Lower lobe of right lung (tissue), 2 donors: ENCODE measurements at regions not wholly inside any gene's neighbourhood (a gene's known extent, or its start where the extent isn't known, plus 50 kb on each side); places are given as distances from the start of the nearest gene placed in this dataset.
A peak's percentile ranks its signal among the peaks of the same experiment; 100 is the strongest.

Experiments used
- ATAC-seq, 2 donors: fragments of 200-7000 bp; cut with Tn5 transposase; one replicate each; pipeline ENCODE4 v1.9.1; 2020 to 2022; ENCODE audit warnings: mild to moderate bottlenecking in 2 of 2, moderate library complexity in 2 of 2
- DNase-seq: peaks from one replicate; pipeline ENCODE4 v3.0.0-alpha.2; 2020
- H3K27ac ChIP-seq: fragments of 200-600 bp; one replicate; pipeline ENCODE4 v1.8.0; 2022
- H3K27me3 ChIP-seq: fragments of 200-600 bp; one replicate; pipeline ENCODE4 v1.8.0; 2022; ENCODE audit warnings: low read depth
- H3K36me3 ChIP-seq: fragments of 200-600 bp; one replicate; pipeline ENCODE4 v1.8.0; 2022; ENCODE audit warnings: mild to moderate bottlenecking
- H3K4me1 ChIP-seq: fragments of 200-600 bp; one replicate; pipeline ENCODE4 v1.8.0; 2022
- H3K4me3 ChIP-seq: fragments of 200-600 bp; one replicate; pipeline ENCODE4 v1.8.0; 2022; ENCODE audit warnings: mild to moderate bottlenecking
- H3K9me3 ChIP-seq: fragments of 200-600 bp; one replicate; pipeline ENCODE4 v1.8.0; 2022
- intact Hi-C: fragments of 100-400 bp; cut with DNase I; formaldehyde crosslinking; loops from one replicate; pipeline ENCODE4 v1.11.0; 2022
- TF ChIP-seq, protein P1 (sequence below): fragments of 200-600 bp; IDR thresholded peaks from one replicate; pipeline ENCODE4 v1.8.0; 2022; ENCODE audit warnings: antibody characterized with exemption, mild to moderate bottlenecking
- donor health status: DM: no; HTN: yes; CAD: no; lungs with severe emphysema.

DNA sequence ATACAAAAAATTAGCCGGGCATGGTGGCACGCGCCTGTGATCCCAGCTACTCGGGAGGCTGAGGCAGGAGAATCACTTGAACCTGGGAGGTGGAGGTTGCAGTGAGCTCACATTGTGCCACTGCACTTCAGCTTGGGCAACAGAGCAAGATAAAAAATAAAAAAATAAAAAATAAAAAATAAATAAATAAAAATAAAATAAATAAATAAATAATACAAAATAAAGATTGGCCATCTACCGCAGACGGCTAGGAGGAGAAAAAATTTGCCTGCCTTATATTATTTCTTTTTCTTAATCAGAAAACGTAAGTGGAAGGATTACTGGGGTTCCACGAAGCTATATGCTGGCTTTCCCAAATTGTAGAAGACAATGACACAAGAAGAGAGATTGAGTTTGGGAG, 229.7 kb downstream of the EPHA4 start:
- Histone ChIP-seq H3K36me3 (no peaks in the 10 kb centered on the region), H3K27me3 (no peaks in the 10 kb centered on the region), H3K4me1 (no peaks in the 10 kb centered on the region), H3K9me3 (no peaks in the 10 kb centered on the region), H3K4me3 (no peak overlapping the region), H3K27ac (no peak overlapping the region)
- intact Hi-C loops: no loop called here
- DNase-seq: no peak
- ATAC-seq: no peak
- TF ChIP-seq, protein P1, sequence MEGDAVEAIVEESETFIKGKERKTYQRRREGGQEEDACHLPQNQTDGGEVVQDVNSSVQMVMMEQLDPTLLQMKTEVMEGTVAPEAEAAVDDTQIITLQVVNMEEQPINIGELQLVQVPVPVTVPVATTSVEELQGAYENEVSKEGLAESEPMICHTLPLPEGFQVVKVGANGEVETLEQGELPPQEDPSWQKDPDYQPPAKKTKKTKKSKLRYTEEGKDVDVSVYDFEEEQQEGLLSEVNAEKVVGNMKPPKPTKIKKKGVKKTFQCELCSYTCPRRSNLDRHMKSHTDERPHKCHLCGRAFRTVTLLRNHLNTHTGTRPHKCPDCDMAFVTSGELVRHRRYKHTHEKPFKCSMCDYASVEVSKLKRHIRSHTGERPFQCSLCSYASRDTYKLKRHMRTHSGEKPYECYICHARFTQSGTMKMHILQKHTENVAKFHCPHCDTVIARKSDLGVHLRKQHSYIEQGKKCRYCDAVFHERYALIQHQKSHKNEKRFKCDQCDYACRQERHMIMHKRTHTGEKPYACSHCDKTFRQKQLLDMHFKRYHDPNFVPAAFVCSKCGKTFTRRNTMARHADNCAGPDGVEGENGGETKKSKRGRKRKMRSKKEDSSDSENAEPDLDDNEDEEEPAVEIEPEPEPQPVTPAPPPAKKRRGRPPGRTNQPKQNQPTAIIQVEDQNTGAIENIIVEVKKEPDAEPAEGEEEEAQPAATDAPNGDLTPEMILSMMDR: no peak

DNA sequence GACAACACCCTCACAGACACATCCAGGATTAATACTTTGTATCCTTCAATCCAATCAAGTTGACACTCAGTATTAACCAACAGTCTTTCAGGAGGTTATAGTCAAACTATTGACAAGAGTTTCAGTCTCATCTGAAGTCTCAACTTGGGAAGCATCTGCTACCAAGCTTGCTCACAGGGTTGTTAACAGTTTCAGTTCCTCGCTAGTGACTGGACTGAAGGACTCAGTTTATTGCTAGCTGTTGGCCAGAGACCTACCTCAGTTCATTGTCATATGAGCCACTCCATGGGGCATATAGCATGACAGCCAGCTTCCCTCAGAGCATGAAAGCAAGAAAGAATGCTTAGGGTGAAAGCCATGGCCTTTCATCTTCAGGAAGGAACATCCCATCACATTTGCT, 228.6 kb downstream of the EPHA4 start:
- ATAC-seq: no peak
- H3K27ac ChIP-seq: no peak overlapping the region
- H3K4me1 ChIP-seq: no peaks in the 10 kb centered on the region
- no peaks in the 10 kb centered on the region for H3K9me3 ChIP-seq
- H3K27me3 ChIP-seq: no peaks in the 10 kb centered on the region
- TF ChIP-seq, protein P1: no peak
- H3K4me3 ChIP-seq: no peak overlapping the region
- H3K36me3 ChIP-seq: no peaks in the 10 kb centered on the region
- intact Hi-C loops: no loop called here
- no peak for DNase-seq

DNA sequence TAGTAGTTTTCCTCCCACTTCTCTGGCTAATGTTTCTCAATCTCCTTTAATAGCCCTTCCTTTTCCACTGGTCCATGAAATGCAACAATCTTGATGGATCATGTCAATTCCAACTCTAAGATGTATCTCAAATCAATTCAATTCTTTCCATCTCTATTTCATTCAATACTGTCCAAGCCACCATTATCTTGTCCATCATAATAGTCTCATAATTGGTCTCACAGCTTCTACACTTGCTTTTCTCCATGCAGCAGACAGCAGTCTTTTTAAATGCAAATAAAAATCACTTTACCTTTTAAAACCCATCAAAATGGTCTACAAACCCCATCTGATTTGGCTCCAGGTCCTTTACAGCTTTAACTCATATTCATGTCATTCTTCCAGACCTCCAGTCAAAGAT, 226.6 kb downstream of the EPHA4 start:
- TF ChIP-seq, protein P1: no peak
- Histone ChIP-seq H3K36me3 (no peaks in the 10 kb centered on the region), H3K27ac (no peak overlapping the region), H3K4me1 (no peaks in the 10 kb centered on the region), H3K9me3 (no peaks in the 10 kb centered on the region), H3K27me3 (no peaks in the 10 kb centered on the region), H3K4me3 (no peak overlapping the region)
- ATAC-seq (no peak), DNase-seq (no peak)
- intact Hi-C loops: no loop called here

DNA sequence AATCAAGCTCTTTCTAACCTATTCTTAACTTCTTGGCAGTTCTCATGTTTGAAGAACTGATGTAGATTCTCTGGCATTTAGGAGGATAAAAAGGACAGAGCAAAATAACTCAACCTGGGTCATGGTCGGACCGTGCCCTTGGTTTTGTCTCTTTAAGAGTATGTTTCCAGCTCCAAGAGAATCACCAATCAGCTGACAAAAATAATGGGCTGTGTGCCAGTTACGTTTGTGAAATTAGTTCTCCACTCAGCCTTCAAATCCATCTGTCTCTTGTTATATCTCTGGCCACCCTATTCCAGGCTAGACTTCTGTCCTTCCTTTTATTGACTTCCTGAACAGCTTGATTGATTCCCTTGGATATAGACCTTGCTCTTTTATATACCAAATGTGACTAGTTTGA, 225.7 kb downstream of the EPHA4 start:
- no peak for DNase-seq
- no peaks in the 10 kb centered on the region for H3K4me1 ChIP-seq
- H3K27me3 ChIP-seq: no peaks in the 10 kb centered on the region
- no peak overlapping the region for H3K27ac ChIP-seq
- no peak for ATAC-seq
- H3K4me3 ChIP-seq: no peak overlapping the region
- no peaks in the 10 kb centered on the region for H3K36me3 ChIP-seq
- no peaks in the 10 kb centered on the region for H3K9me3 ChIP-seq
- TF ChIP-seq, protein P1: no peak
- intact Hi-C loops: no loop called here

- H3K4me1 ChIP-seq: no peaks in the 10 kb centered on the region
- ATAC-seq (no peak), DNase-seq (no peak)
- no peak overlapping the region for H3K27ac ChIP-seq
- H3K36me3 ChIP-seq: no peaks in the 10 kb centered on the region
- no peaks in the 10 kb centered on the region for H3K9me3 ChIP-seq
- intact Hi-C loops: no loop called here
- no peak overlapping the region for H3K4me3 ChIP-seq
- TF ChIP-seq, protein P1: no peak
- H3K27me3 ChIP-seq: no peaks in the 10 kb centered on the region
Observed at GRCh38 chr2:221347471-221347870, 224.6 kb downstream of the EPHA4 start.

DNA sequence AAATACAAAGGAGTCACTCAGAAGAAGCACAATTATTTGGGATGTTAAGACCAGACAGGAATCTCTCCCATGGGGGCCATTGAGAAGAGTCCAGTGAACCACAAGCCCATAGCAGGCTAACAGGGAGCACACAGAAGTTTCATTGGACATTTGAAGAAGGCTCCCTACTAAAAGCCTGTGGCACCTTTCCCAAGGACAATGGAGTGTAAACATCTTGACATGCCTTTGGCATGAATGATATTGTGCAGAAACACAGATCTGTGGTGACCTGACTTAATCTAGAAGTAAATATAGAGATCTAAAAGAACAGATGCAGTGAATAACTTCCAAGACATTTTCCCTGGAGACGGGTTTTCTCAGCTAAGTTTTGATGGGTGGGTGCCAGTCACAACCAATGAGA, 221.5 kb downstream of the EPHA4 start:
- H3K27me3 ChIP-seq: no peaks in the 10 kb centered on the region
- DNase-seq (no peak), ATAC-seq (peak; percentile 70 to 85)
- no peaks in the 10 kb centered on the region for H3K9me3 ChIP-seq
- TF ChIP-seq, protein P1: no peak
- H3K36me3 ChIP-seq: no peaks in the 10 kb centered on the region
- no peak overlapping the region for H3K27ac ChIP-seq
- intact Hi-C loops: no loop called here
- H3K4me1 ChIP-seq: no peaks in the 10 kb centered on the region
- no peak overlapping the region for H3K4me3 ChIP-seq
